T-cell (primary cell): ENCODE measurements at regions not wholly inside any gene's neighbourhood (a gene's known extent, or its start where the extent isn't known, plus 50 kb on each side); places are given as distances from the start of the nearest gene placed in this dataset.

ENCODE experiments used
- ATAC-seq, 4 experiments: fragments of 200-7000 bp in 3 of 4; fragments of 150-1000 bp in 1 of 4; cut with Tn5 transposase; replicated peaks in 1 of 4; 1 replicate in 3 of 4; 2 replicates in 1 of 4; pipeline ENCODE4 v1.10.0; 2021; ENCODE audit warnings: moderate library complexity in 3 of 4, mild to moderate bottlenecking in 2 of 4, moderate number of reproducible peaks in 1 of 4
- CTCF ChIA-PET, 2 donors: fragments of 300-600 bp; sonication (Branson Sonifier 250); formaldehyde crosslinking; loops; one replicate each; lab custom pipeline; 2022; ENCODE audit warnings: antibody characterized with exemption in 2 of 2; lab: Charles Lee
- POLR2A ChIA-PET, 2 donors: fragments of 300-600 bp; sonication (Branson Sonifier 250); formaldehyde crosslinking; loops; one replicate each; lab custom pipeline; 2022; ENCODE audit warnings: antibody characterized with exemption in 2 of 2; lab: Charles Lee
- DNase-seq, 35 experiments: peaks; one replicate each; pipeline versions ENCODE4 v3.0.0 to v3.0.0-alpha.2; 2013 to 2023
- H3K27ac ChIP-seq: one replicate; pipeline ENCODE4 v1.5.1; 2013; ENCODE audit warnings: low read length
- H3K27me3 ChIP-seq, 2 experiments: replicated peaks in 1 of 2; 1 replicate in 1 of 2; 2 replicates in 1 of 2; pipeline versions ENCODE4 v1.6.1 to v1.7.0; 2013; ENCODE audit warnings: low read length in 1 of 2, mixed read lengths in 1 of 2; ENCODE audit not compliant: control insufficient read depth in 2 of 2, insufficient read depth in 2 of 2; ENCODE audit errors: extremely low read depth in 1 of 2
- H3K36me3 ChIP-seq, 2 donors: 1 replicate in 1 of 2; 2 replicates in 1 of 2; pipeline versions ENCODE4 v1.6.1 to v1.7.0; 2013; ENCODE audit warnings: low read length in 1 of 2; ENCODE audit not compliant: control insufficient read depth in 2 of 2, insufficient read depth in 1 of 2; ENCODE audit errors: extremely low read depth in 1 of 2
- H3K4me1 ChIP-seq, 2 experiments: 1 replicate in 1 of 2; 2 replicates in 1 of 2; pipeline versions ENCODE4 v1.6.1 to v1.7.0; 2013; ENCODE audit warnings: low read length in 2 of 2, mixed read lengths in 1 of 2; ENCODE audit not compliant: insufficient read depth in 2 of 2, control insufficient read depth in 1 of 2; ENCODE audit errors: extremely low read depth in 1 of 2
- H3K4me3 ChIP-seq, 2 donors: 1 replicate in 1 of 2; 2 replicates in 1 of 2; pipeline versions ENCODE4 v1.5.1 to v1.7.0; 2013; ENCODE audit warnings: mild to moderate bottlenecking in 2 of 2, low read length in 1 of 2, moderate library complexity in 1 of 2; ENCODE audit not compliant: control insufficient read depth in 1 of 2; ENCODE audit errors: extremely low read depth in 1 of 2
- H3K9me3 ChIP-seq: 2 replicates; pipeline ENCODE4 v1.7.0; 2013
- H3K27ac Mint-ChIP-seq, 2 donors: one replicate each; pipeline ENCODE4 v1.8.0; 2020 to 2021; ENCODE audit warnings: mild to moderate bottlenecking in 2 of 2, mixed read lengths in 2 of 2
- H3K27me3 Mint-ChIP-seq, 2 donors: one replicate each; pipeline ENCODE4 v1.8.0; 2021 to 2022; ENCODE audit warnings: mixed read lengths in 2 of 2
- H3K36me3 Mint-ChIP-seq: one replicate; pipeline ENCODE4 v1.8.0; 2021; ENCODE audit warnings: mixed read lengths
- H3K4me1 Mint-ChIP-seq, 3 donors: one replicate each; pipeline ENCODE4 v1.8.0; 2020 to 2022; ENCODE audit warnings: mixed read lengths in 3 of 3, mild to moderate bottlenecking in 1 of 3
- H3K4me3 Mint-ChIP-seq, 3 donors: one replicate each; pipeline ENCODE4 v1.8.0; 2020 to 2022; ENCODE audit warnings: mild to moderate bottlenecking in 3 of 3, mixed read lengths in 3 of 3, moderate library complexity in 3 of 3
- H3K9me3 Mint-ChIP-seq, 3 donors: one replicate each; pipeline ENCODE4 v1.8.0; 2020 to 2022; ENCODE audit warnings: mixed read lengths in 3 of 3
- WGBS: methylation state at CpG from one replicate; pipeline ENCODE4 v1.1.5; 2013; ENCODE audit warnings: missing lambda C conversion rate; ENCODE audit not compliant: insufficient coverage; 5-methylcytosine and 5-hydroxymethylcytosine counted together

DNA sequence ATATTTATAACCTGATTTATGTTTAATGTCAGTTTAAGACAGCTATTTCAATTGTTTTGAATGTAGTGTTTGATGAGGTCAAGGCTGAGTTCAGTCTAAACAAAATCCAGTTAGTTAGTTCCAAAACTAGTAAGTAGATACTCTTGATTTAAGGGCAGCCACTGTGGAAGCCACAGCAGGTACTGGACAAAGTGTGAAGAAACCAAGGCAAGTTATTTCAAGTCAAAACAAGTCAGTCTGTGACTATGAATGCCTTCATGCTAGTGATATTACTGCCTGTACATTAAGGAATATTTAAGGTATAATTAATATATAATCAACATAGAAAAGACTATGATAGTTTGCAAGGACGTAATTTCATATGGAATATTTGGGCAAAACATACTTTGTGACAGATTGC lies 362.3 kb downstream of the DMRTA1 start:
- Mint-ChIP-seq H3K27me3 (no peaks in the 10 kb centered on the region), H3K36me3 (no peaks in the 10 kb centered on the region), H3K27ac (no peak overlapping the region), H3K4me1 (no peaks in the 10 kb centered on the region), H3K9me3 (peaks cover 0 to 17% (median 3%) of the 10 kb centered on the region in 3 donors), H3K4me3 (no peak overlapping the region)
- no peaks in the 10 kb centered on the region for H3K4me1 ChIP-seq
- no peaks in the 10 kb centered on the region for H3K36me3 ChIP-seq
- H3K27me3 ChIP-seq = no peaks in the 10 kb centered on the region
- ChIA-PET CTCF (interaction anchor here in 1 of 2 donors (0.6 kb wide), 2 partner anchors 9 to 1198 kb away, joined by 4 to 13 read pairs; no protein-coding TSS in a partner anchor), POLR2A (no interaction called here)
- H3K27ac ChIP-seq = no peak overlapping the region
- H3K4me3 ChIP-seq = no peak overlapping the region
- ATAC-seq = no peak
- DNase-seq = no peak
- no peaks in the 10 kb centered on the region for H3K9me3 ChIP-seq
- WGBS = no CpG with 5 or more reads among the region's 1 CpG

DNA sequence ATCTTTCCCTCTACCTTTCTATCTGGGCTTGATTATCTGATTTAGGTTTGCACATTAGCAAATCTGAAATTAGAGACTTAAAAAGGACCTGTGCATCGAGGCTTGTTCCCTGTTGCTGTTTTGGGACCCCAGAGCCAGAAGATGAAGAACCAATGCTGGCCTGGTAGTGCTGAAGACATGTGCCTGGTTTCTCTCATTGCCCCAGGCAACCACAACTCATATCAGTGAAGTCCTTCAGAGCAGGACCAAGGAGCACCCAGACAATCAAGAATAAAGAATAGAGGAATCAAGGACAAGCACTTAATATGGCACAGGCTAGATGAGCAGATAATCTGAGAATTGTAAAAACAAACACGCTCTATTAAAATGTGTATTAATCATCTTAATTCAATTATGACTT lies 362.7 kb downstream of the DMRTA1 start:
- no peak overlapping the region for H3K4me3 ChIP-seq
- H3K9me3 ChIP-seq = no peaks in the 10 kb centered on the region
- Mint-ChIP-seq H3K27ac (no peak overlapping the region), H3K27me3 (no peaks in the 10 kb centered on the region), H3K4me3 (no peak overlapping the region), H3K36me3 (no peaks in the 10 kb centered on the region), H3K4me1 (no peaks in the 10 kb centered on the region), H3K9me3 (peaks cover 0 to 18% (median 3%) of the 10 kb centered on the region in 3 donors)
- ChIA-PET POLR2A (no interaction called here), CTCF (interaction anchor here (0.6 to 0.9 kb wide), 3 partner anchors 9 to 1199 kb away, joined by 4 to 13 read pairs (median 4); no protein-coding TSS in a partner anchor)
- no peaks in the 10 kb centered on the region for H3K36me3 ChIP-seq
- WGBS = 50% methylated on average over 1 of the region's 2 CpGs
- ATAC-seq (no peak), DNase-seq (no peak)
- H3K4me1 ChIP-seq = no peaks in the 10 kb centered on the region
- H3K27ac ChIP-seq = no peak overlapping the region
- no peaks in the 10 kb centered on the region for H3K27me3 ChIP-seq

DNA sequence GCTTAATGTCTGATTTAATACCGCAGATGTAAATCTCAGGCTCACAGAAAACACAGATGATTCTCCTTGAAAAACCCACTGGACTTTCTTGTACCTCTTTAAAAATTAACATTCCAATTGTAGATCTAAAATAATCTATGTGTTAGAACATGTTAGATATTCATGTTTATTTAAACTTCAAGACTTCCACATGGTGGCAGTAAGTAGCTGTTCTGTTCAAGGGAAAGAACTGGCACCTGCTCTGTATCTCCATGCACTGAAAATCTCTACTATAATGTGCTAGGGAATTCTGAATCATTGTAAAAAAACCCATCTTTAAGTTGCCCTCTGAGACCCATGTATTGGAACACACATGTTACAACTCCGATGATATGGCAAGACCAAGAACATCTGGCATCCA lies 366.9 kb downstream of the DMRTA1 start:
- no peaks in the 10 kb centered on the region for H3K36me3 ChIP-seq
- no peaks in the 10 kb centered on the region for H3K27me3 Mint-ChIP-seq
- no peaks in the 10 kb centered on the region for H3K4me1 ChIP-seq
- H3K36me3 Mint-ChIP-seq = no peaks in the 10 kb centered on the region
- H3K27ac ChIP-seq = no peak overlapping the region
- H3K4me3 Mint-ChIP-seq = no peak overlapping the region
- CTCF ChIA-PET = no interaction called here
- no peaks in the 10 kb centered on the region for H3K9me3 ChIP-seq
- DNase-seq (no peak), ATAC-seq (no peak)
- no peaks in the 10 kb centered on the region for H3K4me1 Mint-ChIP-seq
- POLR2A ChIA-PET = interaction anchor here in 1 of 2 donors (0.6 kb wide), 1 partner anchor 1658 kb away, joined by 3 read pairs; no protein-coding TSS in a partner anchor
- 71% methylated on average over 1 of the region's 2 CpGs for WGBS
- H3K4me3 ChIP-seq = no peak overlapping the region
- H3K27me3 ChIP-seq = no peaks in the 10 kb centered on the region
- no peak overlapping the region for H3K27ac Mint-ChIP-seq
- H3K9me3 Mint-ChIP-seq = peaks cover 7 to 9% (median 8%) of the 10 kb centered on the region in 3 donors

DNA sequence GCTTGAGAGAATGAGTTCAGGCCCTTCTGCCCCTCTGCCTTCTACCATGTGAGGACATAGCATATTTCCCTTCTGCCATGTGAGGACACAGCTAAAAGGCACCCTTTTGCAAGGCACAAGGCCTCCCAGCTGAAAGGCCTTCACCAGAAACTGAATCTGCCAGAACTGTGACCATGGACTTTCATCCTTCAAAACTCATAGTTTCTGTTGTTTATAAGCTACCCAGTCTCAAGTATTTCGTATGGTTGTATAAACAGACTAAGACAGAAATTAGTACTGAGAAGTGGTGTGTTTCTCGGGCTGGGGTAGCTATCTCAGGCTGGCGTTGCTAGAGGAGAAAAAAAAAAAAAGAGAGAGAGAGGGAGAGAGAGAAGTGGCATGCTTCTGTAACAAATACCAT lies 368.6 kb downstream of the DMRTA1 start:
- H3K4me1 Mint-ChIP-seq = no peaks in the 10 kb centered on the region
- H3K36me3 Mint-ChIP-seq = no peaks in the 10 kb centered on the region
- peaks cover 8 to 9% (median 8%) of the 10 kb centered on the region in 3 donors for H3K9me3 Mint-ChIP-seq
- Histone ChIP-seq H3K36me3 (no peaks in the 10 kb centered on the region), H3K9me3 (no peaks in the 10 kb centered on the region), H3K27me3 (no peaks in the 10 kb centered on the region), H3K4me3 (no peak overlapping the region), H3K4me1 (no peaks in the 10 kb centered on the region), H3K27ac (no peak overlapping the region)
- ChIA-PET POLR2A (no interaction called here), CTCF (no interaction called here)
- WGBS = 62% methylated on average over 3 of the region's 3 CpGs
- H3K27me3 Mint-ChIP-seq = no peaks in the 10 kb centered on the region
- no peak for ATAC-seq
- H3K27ac Mint-ChIP-seq = no peak overlapping the region
- H3K4me3 Mint-ChIP-seq = no peak overlapping the region
- no peak for DNase-seq

DNA sequence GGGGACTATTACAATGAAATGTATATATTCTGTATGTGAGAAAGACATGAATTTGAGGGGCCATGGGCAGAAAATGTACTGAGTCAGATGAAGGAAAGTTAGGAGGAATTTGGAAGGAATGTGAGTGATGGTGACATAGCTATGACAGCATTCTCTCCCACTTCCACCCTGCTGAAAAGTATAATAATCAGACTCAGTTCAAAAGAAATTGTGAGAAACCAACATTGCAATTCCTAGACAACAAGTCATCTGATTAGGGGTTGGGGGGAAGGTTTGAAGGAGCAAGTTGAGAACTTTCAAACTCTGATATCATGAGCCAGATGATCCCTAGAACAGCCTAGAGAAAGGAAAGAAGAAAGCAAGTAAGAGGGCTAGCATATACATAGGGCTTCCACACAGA lies 370.6 kb downstream of the DMRTA1 start:
- no peak overlapping the region for H3K4me3 ChIP-seq
- Mint-ChIP-seq H3K36me3 (no peaks in the 10 kb centered on the region), H3K27ac (no peak overlapping the region), H3K4me3 (no peak overlapping the region), H3K9me3 (peaks cover 11 to 14% (median 12%) of the 10 kb centered on the region in 3 donors), H3K27me3 (no peaks in the 10 kb centered on the region), H3K4me1 (no peaks in the 10 kb centered on the region)
- POLR2A ChIA-PET = no interaction called here
- H3K4me1 ChIP-seq = no peaks in the 10 kb centered on the region
- no peak for DNase-seq
- no peaks in the 10 kb centered on the region for H3K36me3 ChIP-seq
- ATAC-seq = no peak
- CTCF ChIA-PET = no interaction called here
- H3K27me3 ChIP-seq = no peaks in the 10 kb centered on the region
- no peaks in the 10 kb centered on the region for H3K9me3 ChIP-seq
- no peak overlapping the region for H3K27ac ChIP-seq

DNA sequence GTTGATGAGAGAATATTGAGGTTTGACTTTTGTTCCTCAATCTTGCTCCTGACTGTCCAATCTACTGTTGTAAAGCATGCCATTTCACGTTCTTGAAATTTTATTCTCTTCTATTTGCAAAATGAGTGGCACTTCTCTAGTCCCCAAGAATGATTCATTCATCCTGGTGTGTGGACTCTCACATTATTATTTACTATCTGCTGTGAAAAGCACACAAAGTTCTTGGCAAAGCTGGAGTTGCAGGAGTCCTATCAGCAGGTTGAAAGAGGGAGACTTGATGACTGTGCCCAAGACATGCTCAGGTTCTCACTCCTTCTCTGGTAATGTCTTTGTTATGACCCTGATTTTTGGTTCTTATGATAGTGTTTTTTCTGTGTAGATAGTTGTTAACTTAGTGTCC lies 382.6 kb downstream of the DMRTA1 start:
- ChIA-PET CTCF (no interaction called here), POLR2A (no interaction called here)
- Histone ChIP-seq H3K36me3 (no peaks in the 10 kb centered on the region), H3K27ac (no peak overlapping the region), H3K27me3 (no peaks in the 10 kb centered on the region), H3K4me3 (no peak overlapping the region), H3K4me1 (no peaks in the 10 kb centered on the region), H3K9me3 (no peaks in the 10 kb centered on the region)
- WGBS = no CpG with 5 or more reads among the region's 1 CpG
- Mint-ChIP-seq H3K27me3 (no peaks in the 10 kb centered on the region), H3K4me1 (no peaks in the 10 kb centered on the region), H3K36me3 (no peaks in the 10 kb centered on the region), H3K4me3 (no peak overlapping the region), H3K9me3 (peaks cover 5 to 10% (median 6%) of the 10 kb centered on the region in 3 donors), H3K27ac (no peak overlapping the region)
- no peak for DNase-seq
- ATAC-seq = no peak

DNA sequence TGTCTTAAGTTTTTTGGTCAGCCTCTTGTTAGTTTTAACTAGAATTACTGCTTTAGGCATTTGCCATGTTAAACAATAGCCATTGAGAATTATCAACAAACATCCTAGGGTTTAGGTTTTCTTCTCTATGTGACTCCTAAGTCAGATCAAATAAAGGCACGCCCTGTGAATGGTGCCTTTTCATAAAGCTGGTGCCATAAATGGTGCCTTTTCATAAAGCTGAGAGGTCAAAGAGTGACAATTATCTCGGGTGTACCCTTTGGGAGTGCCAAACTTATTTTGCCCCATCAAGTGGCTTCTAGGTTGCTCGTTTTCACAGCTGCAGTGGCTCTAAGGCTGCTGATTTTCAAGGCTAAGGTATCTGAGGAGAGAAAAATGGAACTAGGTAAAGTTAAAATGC lies 391.6 kb downstream of the DMRTA1 start:
- Mint-ChIP-seq H3K4me1 (no peaks in the 10 kb centered on the region), H3K9me3 (peaks cover 2 to 11% (median 11%) of the 10 kb centered on the region in 3 donors), H3K27me3 (no peaks in the 10 kb centered on the region), H3K4me3 (no peak overlapping the region), H3K27ac (no peak overlapping the region), H3K36me3 (no peaks in the 10 kb centered on the region)
- H3K4me1 ChIP-seq = no peaks in the 10 kb centered on the region
- H3K36me3 ChIP-seq = no peaks in the 10 kb centered on the region
- ChIA-PET POLR2A (no interaction called here), CTCF (no interaction called here)
- no peak overlapping the region for H3K27ac ChIP-seq
- WGBS = 30% methylated on average over 2 of the region's 3 CpGs
- DNase-seq (no peak), ATAC-seq (no peak)
- peaks cover 3% of the 10 kb centered on the region for H3K9me3 ChIP-seq
- H3K4me3 ChIP-seq = no peak overlapping the region
- no peaks in the 10 kb centered on the region for H3K27me3 ChIP-seq
